K562 (cell line): ENCODE measurements at regions not wholly inside any gene's neighbourhood (a gene's known extent, or its start where the extent isn't known, plus 50 kb on each side); places are given as distances from the start of the nearest gene placed in this dataset.

Source experiments
- ATAC-seq: fragments of 200-7000 bp; cut with Tn5 transposase; 3 replicates; pipeline ENCODE4 v1.9.1; 2020; ENCODE audit warnings: moderate library complexity
- BruUV-seq: library from RNA; stranded (reverse); fragments of 400-500 nt; replicated peaks from 2 replicates; lab custom pipeline; 2021; lab: Mats Ljungman, UMichigan
- CTCF ChIA-PET: fragments of 300-600 bp; formaldehyde crosslinking; extraction: SDS; loops from one replicate; lab custom pipeline; 2021; ENCODE audit warnings: low intra/inter-chr PET ratio; lab: Yijun Ruan, JAX
- POLR2A ChIA-PET: fragments of 300-600, 350-650 bp; sonication (Branson Sonifier 250); formaldehyde crosslinking; extraction: SDS; loops from one replicate; lab custom pipeline; 2021; ENCODE audit warnings: antibody characterized with exemption, inconsistent platforms; lab: Yijun Ruan, JAX
- DNase-seq, 4 experiments: peaks; one replicate each; pipeline versions ENCODE4 v3.0.0 to v3.0.0-alpha.2; 2011 to 2018; ENCODE audit warnings: low spot score in 3 of 4, mixed read lengths in 3 of 4; ENCODE audit errors: extremely low read depth in 1 of 4
- FAIRE-seq: peaks from 2 replicates; lab custom pipeline; 2011; peaks lifted over from hg19 to GRCh38; lab: Jason Lieb, UNC
- H2AFZ ChIP-seq: 2 replicates; pipeline ENCODE4 v1.6.0; 2011; ENCODE audit warnings: low read depth, low read length, control low read depth, inconsistent platforms
- H3K27ac ChIP-seq: fragments of 200-600 bp; 3 replicates; pipeline ENCODE4 v1.8.0; 2011; ENCODE audit warnings: low read depth, mild to moderate bottlenecking, control low read depth, inconsistent platforms, low read length, moderate library complexity, mixed read lengths; ENCODE audit errors: extremely low read depth
- H3K27me3 ChIP-seq, 2 experiments: fragments of 300-600 bp in 1 of 2; 2 replicates in 1 of 2; 3 replicates in 1 of 2; pipeline versions ENCODE4 v1.6.0 to v1.8.0; 2011; ENCODE audit warnings: inconsistent platforms in 2 of 2, low read length in 2 of 2, mild to moderate bottlenecking in 1 of 2, mixed read lengths in 1 of 2, moderate library complexity in 1 of 2; ENCODE audit not compliant: control insufficient read depth in 2 of 2, insufficient read depth in 2 of 2
- H3K36me3 ChIP-seq: fragments of 300-600 bp; 3 replicates; pipeline ENCODE4 v1.8.0; 2011; ENCODE audit warnings: mild to moderate bottlenecking, low read length, inconsistent platforms; ENCODE audit not compliant: control insufficient read depth, insufficient read depth
- H3K4me1 ChIP-seq, 2 experiments: fragments of 200-600 bp in 1 of 2; replicated peaks in 1 of 2; 2 replicates in 1 of 2; 3 replicates in 1 of 2; pipeline versions ENCODE4 v1.5.1 to v1.8.0; 2011; ENCODE audit warnings: inconsistent platforms in 2 of 2, low read length in 2 of 2, mild to moderate bottlenecking in 1 of 2, mixed read lengths in 1 of 2, moderate library complexity in 1 of 2; ENCODE audit not compliant: control insufficient read depth in 2 of 2, insufficient read depth in 2 of 2
- H3K4me2 ChIP-seq: 2 replicates; pipeline ENCODE4 v1.6.1; 2011; ENCODE audit warnings: low read length, control low read depth, inconsistent platforms, mixed read lengths; ENCODE audit not compliant: insufficient read depth
- H3K4me3 ChIP-seq: fragments of 200-600 bp; sonication (generic), shearing (Covaris generic); 2 replicates; pipeline ENCODE4 v1.5.1; 2016; ENCODE audit warnings: control low read depth, inconsistent platforms
- H3K79me2 ChIP-seq: fragments of 200-600 bp; 3 replicates; pipeline ENCODE4 v1.8.0; 2011; ENCODE audit warnings: low read length, inconsistent platforms; ENCODE audit not compliant: control insufficient read depth, insufficient read depth
- H3K9ac ChIP-seq, 2 experiments: 2 replicates each; pipeline versions ENCODE4 v1.6.0 to v1.6.1; 2011; ENCODE audit warnings: low read depth in 2 of 2, low read length in 2 of 2, control low read depth in 1 of 2, inconsistent platforms in 1 of 2, mild to moderate bottlenecking in 1 of 2, mixed read lengths in 1 of 2; ENCODE audit not compliant: insufficient read depth in 1 of 2
- H3K9me1 ChIP-seq: one replicate; pipeline ENCODE4 v1.6.0; 2011; ENCODE audit warnings: inconsistent platforms, mild to moderate bottlenecking, low read length, moderate library complexity; ENCODE audit not compliant: control insufficient read depth, insufficient read depth
- H3K9me3 ChIP-seq: replicated peaks from 2 replicates; pipeline ENCODE4 v1.5.1; 2011; ENCODE audit warnings: low read depth, low read length, inconsistent platforms; ENCODE audit not compliant: control insufficient read depth, insufficient read depth
- H4K20me1 ChIP-seq: replicated peaks from 2 replicates; pipeline ENCODE4 v1.6.1; 2011; ENCODE audit warnings: low read length, inconsistent platforms, mixed read lengths; ENCODE audit not compliant: control insufficient read depth, insufficient read depth
- ARID1B ChIP-seq: fragments of 450-650 bp; IDR thresholded peaks from 2 replicates; pipeline ENCODE4 v1.6.1; 2016; ENCODE audit warnings: antibody characterized with exemption, mild to moderate bottlenecking, inconsistent platforms
- NFYB ChIP-seq: IDR thresholded peaks from 2 replicates; pipeline ENCODE4 v1.6.1; 2011; ENCODE audit warnings: mild to moderate bottlenecking, moderate library complexity; ENCODE audit not compliant: insufficient read length; ENCODE audit errors: extremely low read depth
- POLR2AphosphoS2 ChIP-seq: IDR thresholded peaks from 2 replicates; pipeline ENCODE4 v1.6.1; 2012; ENCODE audit warnings: low read length, improper control_type of control experiment
- SIN3B ChIP-seq: fragments of 450-650 bp; IDR thresholded peaks from 2 replicates; pipeline ENCODE4 v1.6.1; 2017; ENCODE audit warnings: low read depth, mild to moderate bottlenecking, moderate library complexity
- TBL1XR1 ChIP-seq, 2 experiments: IDR thresholded peaks; 2 replicates each; pipeline ENCODE4 v1.6.1; 2012; ENCODE audit warnings: improper control_type of control experiment in 2 of 2, low read length in 2 of 2, mild to moderate bottlenecking in 1 of 2
- WGBS: fragments of 100-300 bp; shearing (Covaris generic); methylation state at CpG from one replicate; pipeline ENCODE4 v1.1.6; 2016; ENCODE audit warnings: low coverage, mixed read lengths; ENCODE audit not compliant: insufficient coverage; ENCODE audit errors: missing lambda C conversion rate; 5-methylcytosine and 5-hydroxymethylcytosine counted together
- in situ Hi-C: fragments of 300-500 bp; cut with MboI; formaldehyde crosslinking; loops from 4 replicates; pipeline ENCODE4 v1.15.0; 2018; ENCODE audit warnings: inconsistent platforms, mixed read lengths
- intact Hi-C: fragments of 100-400 bp; cut with micrococcal nuclease; formaldehyde crosslinking; loops from 2 replicates; pipeline ENCODE4 v1.14.2; 2022
- TF ChIP-seq, protein P1 (sequence below): sonication (generic); formaldehyde crosslinking; IDR thresholded peaks from 2 replicates; pipeline ENCODE4 v1.8.0; 2022; ENCODE audit warnings: mild to moderate bottlenecking, missing genetic modification reagents

DNA sequence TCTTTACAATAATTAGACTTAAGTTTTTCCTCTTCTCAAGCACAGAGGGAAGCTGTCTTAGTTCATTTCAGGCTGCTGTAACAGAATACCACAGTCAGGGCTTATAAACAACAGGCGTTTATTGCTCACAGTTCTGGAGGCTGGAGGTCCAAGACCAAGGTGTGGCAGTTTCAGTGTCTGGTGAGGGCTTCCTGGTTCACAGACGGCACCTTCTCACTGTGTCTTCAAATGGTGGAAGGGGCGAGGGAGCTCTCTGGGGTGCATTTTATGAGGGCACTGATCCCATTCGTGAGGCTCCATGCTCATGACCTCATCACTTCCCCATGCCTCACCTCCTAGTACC is 115.7 kb upstream of the MXRA5 start:
- H3K27ac ChIP-seq = no peak overlapping the region
- in situ Hi-C loops = no loop called here
- no peaks in the 10 kb centered on the region for H3K9me1 ChIP-seq
- H3K27me3 ChIP-seq = no peaks in the 10 kb centered on the region
- ATAC-seq = no peak
- H3K4me3 ChIP-seq = no peak overlapping the region
- no peaks in the 10 kb centered on the region for H3K9me3 ChIP-seq
- POLR2A ChIA-PET = no interaction called here
- no TSS peak for BruUV-seq
- no peak overlapping the region for H3K4me2 ChIP-seq
- no peak overlapping the region for H2AFZ ChIP-seq
- CTCF ChIA-PET = no interaction called here
- H3K4me1 ChIP-seq = no peaks in the 10 kb centered on the region
- H4K20me1 ChIP-seq = no peaks in the 10 kb centered on the region
- no peak for FAIRE-seq
- no peaks in the 10 kb centered on the region for H3K36me3 ChIP-seq
- H3K79me2 ChIP-seq = no peaks in the 10 kb centered on the region
- no peak overlapping the region for H3K9ac ChIP-seq
- DNase-seq = no peak
- 0% methylated on average over 4 of the region's 4 CpGs for WGBS
- TF ChIP-seq NFYB = no peak
- no peak for TF ChIP-seq SIN3B
- TF ChIP-seq, protein P1, sequence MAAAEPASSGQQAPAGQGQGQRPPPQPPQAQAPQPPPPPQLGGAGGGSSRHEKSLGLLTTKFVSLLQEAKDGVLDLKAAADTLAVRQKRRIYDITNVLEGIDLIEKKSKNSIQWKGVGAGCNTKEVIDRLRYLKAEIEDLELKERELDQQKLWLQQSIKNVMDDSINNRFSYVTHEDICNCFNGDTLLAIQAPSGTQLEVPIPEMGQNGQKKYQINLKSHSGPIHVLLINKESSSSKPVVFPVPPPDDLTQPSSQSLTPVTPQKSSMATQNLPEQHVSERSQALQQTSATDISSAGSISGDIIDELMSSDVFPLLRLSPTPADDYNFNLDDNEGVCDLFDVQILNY = no peak
- no peak for TF ChIP-seq POLR2AphosphoS2
- no peak for TF ChIP-seq ARID1B
- no peak for TF ChIP-seq TBL1XR1 (IDR thresholded peaks at IDR 0.05; ENCODE audit: low read length in 2 of 2)
- intact Hi-C loops = no loop called here
